ENCODE measurements at regions not wholly inside any gene's neighbourhood (a gene's known extent, or its start where the extent isn't known, plus 50 kb on each side); places are given as distances from the start of the nearest gene placed in this dataset.

DNA sequence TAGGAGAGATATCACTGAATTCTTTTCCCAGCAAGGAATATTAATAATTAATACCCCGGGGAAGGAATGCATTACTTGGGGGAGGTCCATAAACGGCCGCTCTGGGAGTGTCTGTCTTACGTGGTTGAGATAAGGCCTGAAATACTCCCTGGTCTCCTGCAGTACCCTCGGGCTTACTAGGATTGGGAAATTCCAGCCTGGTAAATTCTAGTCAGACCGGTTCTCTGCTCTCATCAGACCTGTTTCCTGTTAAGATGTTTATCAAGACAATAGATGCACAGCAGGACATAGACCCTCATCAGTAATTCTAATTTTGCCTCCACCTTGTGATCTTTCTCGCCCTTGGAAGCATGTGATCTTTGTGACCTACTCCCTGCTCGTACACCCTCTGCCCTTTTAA is 162.8 kb upstream of the KCND2 start:
- peaks cover 0 to 31% (median 10%) of the 10 kb centered on the region in 12 donors for H3K9me3 ChIP-seq
- no peak overlapping the region for H3K4me3 ChIP-seq
- ATAC-seq (no peak), DNase-seq (no peak)
- no peaks in the 10 kb centered on the region for H3K27me3 ChIP-seq
- TF ChIP-seq, protein P1, sequence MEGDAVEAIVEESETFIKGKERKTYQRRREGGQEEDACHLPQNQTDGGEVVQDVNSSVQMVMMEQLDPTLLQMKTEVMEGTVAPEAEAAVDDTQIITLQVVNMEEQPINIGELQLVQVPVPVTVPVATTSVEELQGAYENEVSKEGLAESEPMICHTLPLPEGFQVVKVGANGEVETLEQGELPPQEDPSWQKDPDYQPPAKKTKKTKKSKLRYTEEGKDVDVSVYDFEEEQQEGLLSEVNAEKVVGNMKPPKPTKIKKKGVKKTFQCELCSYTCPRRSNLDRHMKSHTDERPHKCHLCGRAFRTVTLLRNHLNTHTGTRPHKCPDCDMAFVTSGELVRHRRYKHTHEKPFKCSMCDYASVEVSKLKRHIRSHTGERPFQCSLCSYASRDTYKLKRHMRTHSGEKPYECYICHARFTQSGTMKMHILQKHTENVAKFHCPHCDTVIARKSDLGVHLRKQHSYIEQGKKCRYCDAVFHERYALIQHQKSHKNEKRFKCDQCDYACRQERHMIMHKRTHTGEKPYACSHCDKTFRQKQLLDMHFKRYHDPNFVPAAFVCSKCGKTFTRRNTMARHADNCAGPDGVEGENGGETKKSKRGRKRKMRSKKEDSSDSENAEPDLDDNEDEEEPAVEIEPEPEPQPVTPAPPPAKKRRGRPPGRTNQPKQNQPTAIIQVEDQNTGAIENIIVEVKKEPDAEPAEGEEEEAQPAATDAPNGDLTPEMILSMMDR (IDR thresholded peaks at IDR 0.05): no peak
- TF ChIP-seq POLR2A (IDR thresholded peaks at IDR 0.05): no peak
- H3K27ac ChIP-seq: no peak overlapping the region
- intact Hi-C loops (cut with DNase I): no loop called here
- WGBS, 4 donors: 57 to 80% (median 71%) methylated on average over 8 of the region's 8 CpGs
- H3K36me3 ChIP-seq: no peaks in the 10 kb centered on the region
- H3K4me1 ChIP-seq: no peaks in the 10 kb centered on the region

DNA sequence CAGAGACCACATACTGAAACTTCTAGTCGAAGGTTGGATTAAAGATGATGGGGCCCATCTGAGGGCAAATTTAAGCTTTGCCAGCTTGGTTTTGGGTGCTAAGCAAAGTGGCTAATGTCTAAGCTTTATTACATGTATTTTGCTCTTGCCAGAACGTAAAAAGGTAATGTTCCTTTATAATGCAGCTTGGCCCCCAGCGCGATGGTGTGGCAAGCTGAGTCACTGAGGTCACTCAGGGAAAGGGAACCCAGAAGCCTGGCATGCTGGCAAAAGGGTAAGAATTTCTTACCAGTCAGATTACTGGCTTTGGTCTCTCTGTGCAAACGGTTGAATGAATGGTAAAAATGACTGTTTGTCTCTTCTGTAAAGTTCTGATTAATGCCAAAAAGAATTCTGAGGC is 158.3 kb upstream of the KCND2 start:
- H3K4me1 ChIP-seq: no peaks in the 10 kb centered on the region
- H3K27ac ChIP-seq: no peak overlapping the region
- H3K27me3 ChIP-seq: no peaks in the 10 kb centered on the region
- peaks cover 0 to 35% (median 13%) of the 10 kb centered on the region in 12 donors for H3K9me3 ChIP-seq
- intact Hi-C loops (cut with DNase I): no loop called here
- no peak for TF ChIP-seq POLR2A (IDR thresholded peaks at IDR 0.05)
- TF ChIP-seq, protein P1 (IDR thresholded peaks at IDR 0.05): no peak
- ATAC-seq: no peak
- no peak overlapping the region for H3K4me3 ChIP-seq
- no peaks in the 10 kb centered on the region for H3K36me3 ChIP-seq
- DNase-seq: no peak
- 73 to 80% (median 74%) methylated on average over 5 of the region's 5 CpGs for WGBS, 4 donors

DNA sequence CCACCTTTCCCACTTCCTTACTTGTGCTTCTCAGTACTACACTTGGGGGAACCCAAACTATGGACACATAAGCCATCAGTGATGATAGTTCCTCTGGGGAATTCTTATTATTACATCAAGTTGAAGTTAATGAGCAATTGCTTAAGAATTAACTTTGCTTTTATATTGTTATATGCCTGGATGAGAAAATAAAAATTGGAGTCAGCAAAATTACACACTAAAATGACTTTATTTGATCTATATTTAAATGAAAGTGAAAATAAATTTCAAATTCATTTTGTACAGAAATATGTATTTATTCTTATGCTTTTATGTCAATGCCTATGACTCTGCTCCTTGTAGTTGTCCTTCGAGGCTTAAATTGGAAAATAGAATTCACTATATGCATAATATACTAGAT is 149.4 kb upstream of the KCND2 start:
- no peak overlapping the region for H3K4me3 ChIP-seq
- no peak overlapping the region for H3K27ac ChIP-seq
- TF ChIP-seq POLR2A (IDR thresholded peaks at IDR 0.05): no peak
- TF ChIP-seq, protein P1 (IDR thresholded peaks at IDR 0.05): no peak
- H3K27me3 ChIP-seq: no peaks in the 10 kb centered on the region
- WGBS, 4 donors: 75 to 85% (median 78%) methylated on average over 1 of the region's 1 CpG
- no peaks in the 10 kb centered on the region for H3K4me1 ChIP-seq
- no peaks in the 10 kb centered on the region for H3K36me3 ChIP-seq
- no peak for DNase-seq
- ATAC-seq: no peak
- intact Hi-C loops (cut with DNase I): no loop called here
- no peaks in the 10 kb centered on the region for H3K9me3 ChIP-seq

DNA sequence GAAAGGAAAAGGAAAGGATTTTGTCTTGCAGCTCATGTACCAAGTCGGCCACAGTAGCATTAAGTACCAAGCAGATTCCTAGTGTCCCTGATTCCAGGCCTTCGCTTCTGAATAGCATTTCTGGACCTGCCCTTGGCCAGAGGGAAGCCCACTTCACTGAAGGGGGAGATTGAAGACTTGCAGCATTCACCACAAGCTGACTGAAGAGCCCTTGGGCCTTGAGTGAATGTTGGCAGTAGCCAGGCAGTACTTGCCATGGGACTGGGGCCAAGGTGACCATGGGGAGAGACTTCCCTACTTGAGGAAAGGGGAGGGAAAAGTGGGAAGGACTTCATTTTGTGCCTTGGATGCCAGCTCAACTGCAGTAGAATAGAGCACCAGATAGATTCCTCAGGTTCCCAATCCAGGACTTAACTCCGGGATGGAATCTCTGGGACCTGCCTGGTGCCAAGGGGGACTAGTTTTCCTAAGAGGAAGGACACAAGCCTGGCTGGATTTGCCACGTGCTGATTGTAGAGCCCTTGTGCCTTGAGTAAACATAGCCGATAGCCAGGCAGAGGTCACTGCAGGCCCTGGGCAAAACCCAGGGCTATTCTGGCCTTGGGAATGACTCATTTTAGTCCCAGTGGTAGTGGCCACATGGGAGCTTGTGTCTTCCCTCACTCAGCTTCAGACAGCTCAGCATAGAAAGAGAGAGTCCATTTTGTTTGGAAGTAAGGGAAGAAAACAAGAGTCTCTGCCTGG is 141.7 kb upstream of the KCND2 start:
- H3K9me3 ChIP-seq: peaks cover 0 to 29% (median 6%) of the 10 kb centered on the region in 12 donors
- H3K27ac ChIP-seq: no peak overlapping the region
- ATAC-seq (no peak), DNase-seq (no peak)
- TF ChIP-seq, protein P1 (IDR thresholded peaks at IDR 0.05): no peak
- TF ChIP-seq POLR2A (IDR thresholded peaks at IDR 0.05): no peak
- H3K4me3 ChIP-seq: no peak overlapping the region
- no peaks in the 10 kb centered on the region for H3K27me3 ChIP-seq
- intact Hi-C loops (cut with DNase I): no loop called here
- WGBS, 4 donors: 64 to 81% (median 71%) methylated on average over 5 of the region's 5 CpGs
- no peaks in the 10 kb centered on the region for H3K36me3 ChIP-seq
- no peaks in the 10 kb centered on the region for H3K4me1 ChIP-seq

Data from heart left ventricle (tissue), 16 donors.